Mammary epithelial cell (primary cell): ENCODE measurements at regions not wholly inside any gene's neighbourhood (a gene's known extent, or its start where the extent isn't known, plus 50 kb on each side); places are given as distances from the start of the nearest gene placed in this dataset.

Experiments
- CTCF ChIP-seq, 2 donors: IDR thresholded peaks in 1 of 2; conservative IDR thresholded peaks in 1 of 2; 2 replicates each; pipeline ENCODE4 v1.5.1; 2011 to 2012; ENCODE audit warnings: inconsistent platforms in 2 of 2, low read length in 2 of 2, mild to moderate bottlenecking in 2 of 2, control low read depth in 1 of 2, low read depth in 1 of 2; ENCODE audit not compliant: insufficient read depth in 1 of 2; ENCODE audit errors: extremely low read depth in 1 of 2
- EZH2 ChIP-seq: IDR thresholded peaks from 2 replicates; pipeline ENCODE4 v1.6.1; 2012; ENCODE audit warnings: low read length, inconsistent platforms, borderline replicate concordance

GRCh38 chr6:153927867-153928266, 111.2 kb upstream of the OPRM1 start:
- TF ChIP-seq CTCF (conservative IDR thresholded peaks at IDR 0.05 in 1 of 2, IDR thresholded peaks at IDR 0.05 in 1 of 2; ENCODE audit: extremely low read depth in 1 of 2, insufficient read depth in 1 of 2, low read depth in 1 of 2, low read length in 2 of 2), result no peak
- no peak for TF ChIP-seq EZH2
